Fibroblast of skin of abdomen (primary cell): ENCODE measurements at regions not wholly inside any gene's neighbourhood (a gene's known extent, or its start where the extent isn't known, plus 50 kb on each side); places are given as distances from the start of the nearest gene placed in this dataset.
"Not testable (repeated sequence)": the region's sequence is repeated elsewhere in the genome, so short reads cannot be mapped to it uniquely, and the experiment has no call there.

Source experiments
- DNase-seq: peaks from one replicate; pipeline ENCODE4 v3.0.0-alpha.2; 2013

GRCh38 chr6:121932076-121932991 lies 467.1 kb upstream of the HSF2 start:
- peak; percentile 97 for DNase-seq

DNA sequence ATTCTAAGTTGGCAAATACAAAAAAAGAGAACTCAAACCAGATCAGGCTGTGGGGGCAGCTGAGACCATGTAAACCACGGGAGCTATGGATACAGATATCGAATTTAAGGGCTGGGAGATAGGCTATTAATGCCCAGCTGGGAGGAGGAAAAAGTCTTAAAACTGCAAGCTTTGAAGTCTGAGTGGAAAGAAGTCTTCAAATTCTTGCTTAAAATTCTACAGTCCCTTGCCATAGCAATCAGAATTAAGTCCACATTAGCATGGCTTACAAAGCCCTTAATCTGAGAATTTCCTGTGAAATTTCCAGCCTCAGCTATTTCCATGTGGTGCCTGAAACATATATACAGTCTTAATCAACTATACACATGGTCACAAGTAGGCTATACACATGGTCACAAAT lies 465.0 kb upstream of the HSF2 start:
- no peak for DNase-seq

DNA sequence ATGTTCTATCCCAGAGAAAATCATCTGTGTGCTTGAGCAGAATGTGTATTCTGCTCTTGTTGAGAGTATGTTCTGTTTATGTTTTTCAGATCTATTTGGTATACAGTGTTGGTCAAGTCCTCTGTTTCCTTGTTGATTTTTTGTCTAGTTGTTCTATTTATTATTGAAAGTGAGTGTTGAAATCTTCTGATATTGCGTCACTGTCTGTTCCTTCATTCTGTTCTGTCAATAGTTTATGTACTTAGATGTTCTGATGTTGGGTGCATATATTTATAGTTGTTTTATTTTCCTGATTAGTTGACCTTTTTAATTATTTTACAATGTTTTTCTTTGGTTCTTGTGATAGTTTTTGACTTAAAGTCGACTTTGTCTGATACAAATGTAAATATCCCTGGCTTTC lies 458.7 kb upstream of the HSF2 start:
- no peak for DNase-seq

- DNase-seq, result peak; percentile 84
Observed at GRCh38 chr6:121944354-121944753, 455.1 kb upstream of the HSF2 start.

DNA sequence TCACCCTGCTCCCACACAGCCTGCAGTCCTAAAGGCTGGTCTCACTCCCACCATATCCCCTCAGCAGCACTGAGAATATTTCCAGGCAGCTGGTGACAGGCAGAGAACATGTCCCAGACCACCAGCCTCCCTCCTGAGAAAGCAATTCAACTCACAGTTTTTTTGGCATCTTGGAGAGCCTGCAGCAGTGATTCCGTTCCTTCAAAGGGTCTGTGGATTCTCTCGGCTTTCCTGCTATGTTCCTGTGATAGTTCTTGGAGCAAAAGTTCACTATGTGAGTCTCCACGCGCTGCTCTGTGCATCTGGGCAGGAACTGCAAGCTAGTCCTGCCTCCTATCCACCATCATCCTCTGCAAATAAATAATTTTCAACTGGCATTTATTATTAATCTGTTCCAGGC lies 448.3 kb upstream of the HSF2 start:
- no peak for DNase-seq

- peak; percentile 81 for DNase-seq
Observed at GRCh38 chr6:121951918-121952379, 447.5 kb upstream of the HSF2 start.

DNA sequence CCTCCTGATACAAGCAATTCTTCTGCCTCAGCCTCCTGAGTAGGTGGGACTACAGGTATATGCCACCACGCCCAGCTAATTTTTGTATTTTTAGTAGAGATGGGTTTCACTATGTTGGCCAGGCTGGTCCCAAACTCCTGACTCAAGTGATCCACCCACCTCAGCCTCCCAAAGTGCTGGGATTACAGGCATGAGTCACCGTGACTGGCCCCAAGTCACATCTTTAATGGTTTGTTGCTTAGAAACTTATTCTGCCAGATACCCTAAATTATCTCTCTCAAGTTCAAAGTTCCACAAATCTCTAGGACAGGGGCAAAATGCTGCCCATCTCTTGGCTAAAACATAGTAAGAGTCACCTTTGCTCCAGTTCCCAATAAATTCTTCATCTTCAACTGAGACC lies 444.1 kb upstream of the HSF2 start:
- not testable (repeated sequence) for DNase-seq

- DNase-seq, result no peak
Observed at GRCh38 chr6:121956782-121957181, 442.7 kb upstream of the HSF2 start.

GRCh38 chr6:121959501-121959900 lies 440.0 kb upstream of the HSF2 start:
- no peak for DNase-seq

DNA sequence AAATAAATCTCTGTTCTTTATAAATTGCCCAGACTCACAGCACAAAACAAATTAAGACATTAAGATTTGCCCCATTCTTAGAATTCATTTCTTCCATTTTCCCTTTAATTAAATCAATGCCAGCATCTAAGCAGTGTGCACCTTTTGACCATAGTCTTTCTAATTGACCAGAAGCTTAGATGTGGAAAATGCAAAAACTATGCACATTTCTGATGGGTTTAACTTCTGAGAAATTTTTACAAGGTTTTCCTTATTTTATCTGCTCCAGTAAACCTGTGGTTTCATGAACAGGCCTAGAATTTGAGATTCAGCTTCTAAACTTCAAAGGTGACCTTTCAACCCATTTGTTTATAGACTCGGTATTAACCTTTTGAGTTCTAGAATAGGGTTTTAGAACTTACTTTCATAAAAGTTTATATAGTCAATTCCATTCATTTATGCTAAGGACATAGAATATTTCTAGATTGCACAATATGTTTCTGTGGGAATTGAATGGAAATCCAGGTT lies 437.8 kb upstream of the HSF2 start:
- no peak for DNase-seq

GRCh38 chr6:121963826-121964225 lies 435.6 kb upstream of the HSF2 start:
- no peak for DNase-seq

GRCh38 chr6:121965739-121966138 lies 433.7 kb upstream of the HSF2 start:
- DNase-seq, result no peak

- DNase-seq, result no peak
Observed at GRCh38 chr6:121967631-121968030, 431.8 kb upstream of the HSF2 start.

- DNase-seq, result peak; percentile 58
Observed at GRCh38 chr6:121971931-121972335, 427.5 kb upstream of the HSF2 start.

DNA sequence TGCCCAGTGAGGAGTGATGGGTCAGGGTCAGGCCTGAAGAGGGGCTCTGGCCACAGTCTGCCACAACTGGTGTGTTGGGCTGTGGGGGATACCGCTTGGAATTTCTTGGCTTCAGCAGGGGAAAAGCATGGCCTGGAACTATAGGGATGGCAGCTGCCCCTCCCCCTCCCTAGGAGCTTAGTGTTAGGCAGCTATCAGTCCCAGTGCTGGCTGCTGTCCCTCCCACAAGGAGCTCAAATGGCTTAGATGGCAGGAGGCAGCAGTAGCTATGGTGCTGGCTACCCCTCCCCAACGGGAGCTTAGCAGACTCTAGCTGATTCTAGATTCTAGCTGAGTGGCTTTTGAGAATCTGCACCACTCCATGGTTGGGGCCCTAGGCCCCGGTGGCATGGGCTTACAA lies 414.5 kb upstream of the HSF2 start:
- DNase-seq, result no peak

GRCh38 chr6:121993362-121993761 lies 406.1 kb upstream of the HSF2 start:
- DNase-seq, result no peak

DNA sequence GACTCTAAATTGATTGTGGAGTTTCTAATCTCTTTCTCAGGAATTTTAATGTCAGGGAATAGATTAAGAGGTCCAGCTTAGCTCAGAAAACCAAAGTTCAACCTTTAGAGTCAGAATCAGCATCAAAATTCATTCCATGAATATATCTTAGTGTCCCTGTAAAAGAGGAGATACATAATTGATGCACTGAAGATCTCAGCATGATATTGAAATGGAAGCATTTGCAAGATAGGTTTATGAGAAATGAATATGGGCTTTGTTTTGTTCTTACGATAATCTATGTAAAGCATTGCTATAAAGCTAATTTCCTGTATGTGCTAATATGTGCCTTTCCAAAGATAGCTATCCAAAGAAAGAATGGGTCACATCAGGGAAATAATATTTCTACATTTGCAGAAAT lies 404.5 kb upstream of the HSF2 start:
- DNase-seq, result no peak

GRCh38 chr6:121998631-121999030 lies 400.8 kb upstream of the HSF2 start:
- no peak for DNase-seq

- no peak for DNase-seq
Observed at GRCh38 chr6:121999456-122000065, 399.9 kb upstream of the HSF2 start.

- DNase-seq, result no peak
Observed at GRCh38 chr6:122005661-122006060, 393.8 kb upstream of the HSF2 start.

DNA sequence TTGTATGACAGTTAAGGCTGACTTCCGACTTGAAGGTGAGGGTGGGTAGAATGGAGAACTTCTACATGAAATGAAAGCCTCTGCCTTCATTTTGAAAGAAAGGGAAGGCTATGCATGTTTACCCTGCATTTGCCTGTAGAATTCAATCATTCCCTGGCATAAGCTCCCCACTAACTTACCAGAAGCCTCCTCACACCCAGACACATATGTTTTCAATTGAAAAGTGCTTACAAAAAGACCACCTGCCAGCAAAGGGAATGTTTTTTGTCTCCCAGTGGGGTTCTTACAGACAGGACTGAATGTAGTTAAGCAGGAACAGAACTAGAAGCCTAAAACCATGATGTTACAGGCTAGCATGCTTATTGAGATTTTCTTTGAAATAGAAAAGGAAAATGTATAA lies 392.1 kb upstream of the HSF2 start:
- DNase-seq, result peak; percentile 77

DNA sequence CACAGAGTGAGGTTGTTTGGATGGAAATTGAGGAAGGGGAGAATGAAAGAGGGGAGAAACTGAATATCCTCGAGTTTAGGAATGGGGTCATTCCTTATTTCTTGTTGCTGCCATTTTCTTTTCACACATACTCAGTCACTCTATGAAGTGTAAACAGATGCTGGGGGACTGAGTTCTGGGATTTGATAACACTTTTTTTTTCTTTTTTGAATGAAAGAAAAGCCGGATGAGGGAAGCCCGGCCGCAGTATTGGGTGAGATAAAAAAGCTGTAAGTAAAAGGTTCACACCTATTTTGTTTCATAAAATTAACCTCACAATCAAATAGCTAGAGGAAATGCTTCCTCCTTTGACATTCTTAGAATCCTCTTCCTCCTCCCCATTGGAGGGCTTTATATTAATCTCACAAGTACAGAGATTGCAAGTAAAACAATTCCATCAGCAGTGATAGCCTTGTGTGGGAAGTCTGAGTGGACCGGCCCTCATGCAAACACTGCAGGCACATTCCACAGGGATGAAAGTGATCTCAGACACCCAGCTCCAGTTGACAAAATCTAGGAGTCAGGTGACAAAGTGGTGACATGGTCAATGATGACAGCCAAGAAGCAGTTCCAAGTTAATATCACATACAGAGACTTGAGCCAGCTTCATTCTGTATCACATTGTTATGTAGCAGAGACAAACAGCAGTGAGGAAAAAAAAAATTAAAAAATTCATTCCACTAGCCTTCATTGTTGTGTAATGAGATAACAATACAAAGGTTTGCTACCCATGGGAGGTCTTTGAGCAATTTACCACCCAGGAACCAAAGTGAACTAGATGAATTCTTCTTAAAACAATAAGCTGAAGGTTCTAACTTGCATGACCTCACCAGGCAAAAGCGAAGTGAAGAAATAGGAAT lies 391.1 kb upstream of the HSF2 start:
- DNase-seq, result peak; percentile 57

DNA sequence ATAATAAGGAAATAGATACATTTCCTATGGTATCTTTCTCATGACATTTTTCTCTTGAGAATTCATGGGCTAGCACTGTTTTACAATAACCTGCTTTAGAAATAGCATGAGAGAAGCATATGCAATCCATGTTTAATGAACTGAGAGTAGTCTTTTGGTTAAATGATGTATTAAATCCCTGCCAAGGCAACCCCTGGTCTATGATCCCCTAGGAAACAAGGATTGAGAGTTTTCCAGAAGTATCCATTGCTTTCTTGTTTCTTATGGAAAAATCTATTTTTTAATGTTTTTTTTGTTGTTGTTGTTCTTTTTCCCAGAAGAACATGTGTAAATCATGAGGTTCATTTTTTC lies 390.5 kb upstream of the HSF2 start:
- no peak for DNase-seq
